HG02571 (cell line): ENCODE measurements at regions not wholly inside any gene's neighbourhood (a gene's known extent, or its start where the extent isn't known, plus 50 kb on each side); places are given as distances from the start of the nearest gene placed in this dataset.

ENCODE experiments used
- ATAC-seq: cut with Tn5 transposase; IDR thresholded peaks from one replicate; pipeline ENCODE4 v1.9.1; 2021; ENCODE audit warnings: mild to moderate bottlenecking, moderate library complexity; ENCODE audit not compliant: unreplicated experiment

DNA sequence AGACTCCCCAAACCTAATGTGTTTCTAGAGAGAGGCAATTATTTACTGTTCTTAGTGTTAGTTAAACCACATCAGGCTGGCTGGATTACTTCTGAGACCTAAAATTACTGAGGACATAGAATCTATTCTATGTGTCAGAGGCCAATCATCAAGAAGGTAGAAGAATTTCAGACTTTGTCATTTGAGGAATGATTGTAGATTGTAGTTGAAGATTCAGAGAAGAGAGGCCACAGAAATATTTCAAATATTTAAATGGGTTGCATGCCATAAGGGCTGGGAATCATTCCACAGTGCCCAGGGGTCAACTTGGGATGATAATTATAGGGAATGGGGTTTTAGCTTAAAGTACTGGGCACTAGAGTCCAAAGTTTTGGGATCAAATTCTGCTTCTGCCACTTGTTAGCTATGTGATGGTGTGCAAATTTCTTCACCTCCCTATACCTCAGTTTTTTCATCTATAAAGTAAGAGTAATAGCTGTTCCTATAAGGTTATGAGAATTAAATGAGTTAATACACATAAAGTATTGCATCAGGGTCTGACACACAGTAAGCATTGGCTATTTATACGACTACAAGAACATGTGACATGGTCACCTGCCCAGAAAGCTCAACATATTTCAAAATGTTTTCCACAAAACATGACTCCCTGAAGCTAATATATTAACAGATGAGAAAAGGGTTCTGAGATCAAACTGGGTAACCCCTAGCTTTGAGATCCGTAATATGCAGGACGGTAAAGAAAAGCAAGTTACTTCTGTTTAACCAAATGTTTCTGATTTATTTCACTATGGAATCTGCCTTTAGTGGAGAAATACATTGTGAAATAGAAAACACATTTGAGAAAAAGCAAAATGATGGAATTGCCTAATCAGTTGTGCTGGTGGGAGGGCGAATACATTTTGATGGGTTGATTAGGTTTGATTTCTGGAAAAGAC is 69.7 kb upstream of the SPAG17 start:
- ATAC-seq = no peak

DNA sequence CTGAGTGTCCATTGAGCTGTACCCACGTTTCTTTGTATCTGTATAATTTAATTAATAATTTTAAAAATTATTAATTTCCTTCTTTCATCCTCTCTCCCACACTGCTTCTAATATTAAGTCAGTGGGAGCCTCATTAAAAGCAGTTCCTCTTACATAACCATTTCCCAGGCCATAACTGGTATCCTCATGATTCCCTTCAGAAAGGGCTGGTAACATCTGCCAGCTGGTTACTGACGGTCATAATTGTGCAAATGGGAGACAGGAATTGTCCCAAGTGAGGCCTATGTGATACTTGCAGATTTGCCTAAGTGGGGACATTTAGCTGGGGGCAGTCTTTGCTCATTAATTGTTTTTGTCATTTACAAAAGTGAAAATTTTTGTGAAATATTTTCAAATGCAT is 69.0 kb upstream of the SPAG17 start:
- no peak for ATAC-seq

DNA sequence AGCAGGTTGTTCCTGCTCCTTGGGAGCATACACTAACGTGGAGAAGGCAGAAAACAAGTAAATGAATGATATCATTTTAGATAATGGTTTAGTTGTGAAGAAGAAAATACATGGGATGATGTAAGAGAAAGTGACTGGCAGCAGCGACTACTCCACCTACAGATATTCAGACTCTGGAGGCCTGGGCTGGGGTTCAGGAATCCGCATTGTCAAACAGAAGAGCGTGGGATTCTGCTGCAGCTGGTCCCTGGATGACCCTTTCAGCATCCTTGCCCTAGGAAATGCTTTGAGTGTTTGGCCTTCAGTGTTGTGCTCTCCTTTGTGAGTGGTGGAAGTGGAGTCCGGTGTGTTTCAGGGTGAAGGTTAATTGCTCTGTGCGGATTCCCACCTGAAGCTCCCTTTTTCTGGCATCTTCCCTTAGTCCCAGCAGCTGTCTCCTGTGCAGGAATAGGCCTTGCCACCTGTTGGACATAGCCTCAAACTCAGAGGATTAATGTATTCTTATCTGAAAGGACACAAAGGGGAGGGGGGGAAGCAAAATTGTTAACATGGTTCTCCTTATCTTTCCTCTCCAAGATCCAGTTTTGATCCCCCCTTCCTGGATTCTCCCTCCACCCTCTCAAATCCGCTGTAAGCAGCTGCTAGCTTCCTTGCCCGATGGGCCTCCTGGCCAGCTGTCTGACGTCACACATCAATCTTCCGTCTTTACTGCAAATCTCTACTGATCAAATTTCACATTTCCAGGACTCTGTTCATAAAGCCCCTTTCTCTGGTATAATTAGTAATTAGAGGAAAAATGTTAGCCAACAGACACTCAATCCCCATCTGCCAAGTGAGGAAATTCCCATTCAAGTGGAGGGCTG is 68.3 kb upstream of the SPAG17 start:
- no peak for ATAC-seq

GRCh38 chr1:118252624-118253023 is 67.6 kb upstream of the SPAG17 start:
- ATAC-seq = no peak

- no peak for ATAC-seq
Observed at GRCh38 chr1:118250232-118250631, 65.2 kb upstream of the SPAG17 start.

- no peak for ATAC-seq
Observed at GRCh38 chr1:118249641-118250040, 64.6 kb upstream of the SPAG17 start.

DNA sequence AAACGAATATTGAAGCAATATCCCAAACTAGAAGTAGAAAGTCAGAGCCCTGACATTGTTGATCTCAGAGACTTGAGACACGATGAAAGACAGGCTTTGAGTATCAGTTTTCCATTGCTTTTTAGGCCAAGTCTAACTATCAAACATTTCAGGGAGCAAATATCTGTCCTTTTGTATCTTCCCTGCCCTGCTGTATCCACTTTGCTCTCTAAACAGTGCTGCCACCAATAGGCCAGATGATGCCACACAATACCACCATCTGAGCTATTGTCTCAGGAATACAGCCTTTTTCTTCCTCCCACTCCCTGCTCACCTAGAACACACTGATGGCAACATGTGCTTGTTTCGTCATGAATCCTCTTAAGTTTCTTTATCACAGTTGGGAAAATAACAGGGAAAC is 62.6 kb upstream of the SPAG17 start:
- ATAC-seq = no peak

DNA sequence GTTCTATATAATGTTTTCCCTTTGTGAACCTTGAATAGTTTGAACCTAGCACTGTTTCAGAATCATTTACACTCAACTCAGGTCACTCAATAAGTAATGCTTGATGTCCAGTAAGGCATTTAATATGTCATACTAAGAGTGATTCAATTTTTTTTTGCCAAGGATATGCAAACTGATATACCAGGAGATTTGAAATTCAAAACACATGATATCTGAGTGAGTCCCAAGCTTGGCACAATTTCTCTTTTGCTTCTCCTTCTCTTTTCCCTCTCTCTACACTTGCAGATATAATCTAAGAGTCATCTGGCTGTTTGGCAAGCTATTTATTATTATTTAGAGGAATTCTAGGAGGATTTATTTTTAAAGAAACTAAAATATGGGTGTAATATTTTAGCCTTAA is 61.6 kb upstream of the SPAG17 start:
- no peak for ATAC-seq

DNA sequence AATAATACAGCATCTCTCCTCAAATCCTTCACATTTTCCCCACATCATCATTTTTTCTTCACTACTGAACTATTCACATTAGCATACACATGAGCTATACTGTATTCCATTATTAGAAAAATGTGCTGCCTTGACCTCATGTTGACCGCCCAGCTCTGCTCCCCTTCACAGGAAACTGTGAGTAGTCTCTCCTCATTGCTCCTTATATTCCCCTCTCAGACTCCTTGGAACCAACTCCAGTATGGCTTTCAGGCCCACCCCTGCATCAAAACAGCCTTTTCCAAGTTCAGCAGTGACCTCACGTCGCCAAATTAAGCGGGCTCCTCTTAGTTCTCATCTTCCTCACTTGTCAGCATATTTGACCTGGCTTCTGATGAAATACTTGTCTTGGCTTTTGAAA is 59.2 kb upstream of the SPAG17 start:
- no peak for ATAC-seq

DNA sequence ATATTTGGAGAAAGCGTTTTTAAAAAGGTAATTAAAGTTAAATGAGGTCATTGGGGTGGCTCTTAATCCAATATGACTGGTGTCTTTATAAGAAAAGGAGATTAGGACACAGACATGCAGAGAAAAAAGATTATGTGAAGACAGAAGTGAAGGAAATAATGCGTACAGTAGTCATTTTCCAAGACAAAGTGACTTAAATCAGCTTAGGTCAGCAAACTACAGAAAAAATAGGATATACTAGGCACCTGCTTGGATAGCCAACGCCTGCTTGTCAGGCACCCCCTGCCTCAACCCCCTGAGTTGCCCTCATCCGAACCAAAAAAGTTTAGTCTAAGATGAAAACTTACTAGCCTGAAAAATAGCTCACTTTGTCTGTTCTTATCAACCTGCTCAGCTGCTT is 58.2 kb upstream of the SPAG17 start:
- no peak for ATAC-seq
